ENCODE measurements at regions not wholly inside any gene's neighbourhood (a gene's known extent, or its start where the extent isn't known, plus 50 kb on each side); places are given as distances from the start of the nearest gene placed in this dataset.

DNA sequence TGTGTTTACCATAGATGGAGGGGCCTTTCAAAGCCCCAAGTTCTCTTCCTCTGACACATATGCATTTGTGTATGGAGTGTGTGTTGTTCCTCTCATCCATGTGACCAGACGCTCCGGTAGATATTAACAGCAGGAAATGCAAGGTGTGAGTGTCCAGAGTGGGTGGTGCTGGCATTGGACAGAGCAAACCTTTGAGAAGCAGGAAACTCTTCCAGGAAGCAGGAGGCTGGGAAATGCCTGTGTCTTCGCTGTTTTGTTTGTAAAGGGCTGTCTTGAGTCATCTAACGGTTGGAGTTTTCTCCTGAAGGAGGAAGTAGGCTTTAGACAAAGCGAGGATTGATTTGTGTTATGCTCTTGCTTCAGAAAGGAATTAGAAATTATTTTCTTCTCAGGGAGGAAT, 370.9 kb downstream of the PLK2 start:
- no peaks in the 10 kb centered on the region for H3K9me3 Mint-ChIP-seq
- no peak overlapping the region for H3K4me3 Mint-ChIP-seq
- no peaks in the 10 kb centered on the region for H3K4me1 Mint-ChIP-seq
- H3K27ac Mint-ChIP-seq (ENCODE audit: unreplicated experiment) = no peak overlapping the region
- H3K36me3 Mint-ChIP-seq (ENCODE audit: low read depth) = no peaks in the 10 kb centered on the region
- no peak for DNase-seq (ENCODE audit: low read depth, low spot score)
- no peaks in the 10 kb centered on the region for H3K27me3 Mint-ChIP-seq (ENCODE audit: low read depth)
- TF ChIP-seq, protein P1, sequence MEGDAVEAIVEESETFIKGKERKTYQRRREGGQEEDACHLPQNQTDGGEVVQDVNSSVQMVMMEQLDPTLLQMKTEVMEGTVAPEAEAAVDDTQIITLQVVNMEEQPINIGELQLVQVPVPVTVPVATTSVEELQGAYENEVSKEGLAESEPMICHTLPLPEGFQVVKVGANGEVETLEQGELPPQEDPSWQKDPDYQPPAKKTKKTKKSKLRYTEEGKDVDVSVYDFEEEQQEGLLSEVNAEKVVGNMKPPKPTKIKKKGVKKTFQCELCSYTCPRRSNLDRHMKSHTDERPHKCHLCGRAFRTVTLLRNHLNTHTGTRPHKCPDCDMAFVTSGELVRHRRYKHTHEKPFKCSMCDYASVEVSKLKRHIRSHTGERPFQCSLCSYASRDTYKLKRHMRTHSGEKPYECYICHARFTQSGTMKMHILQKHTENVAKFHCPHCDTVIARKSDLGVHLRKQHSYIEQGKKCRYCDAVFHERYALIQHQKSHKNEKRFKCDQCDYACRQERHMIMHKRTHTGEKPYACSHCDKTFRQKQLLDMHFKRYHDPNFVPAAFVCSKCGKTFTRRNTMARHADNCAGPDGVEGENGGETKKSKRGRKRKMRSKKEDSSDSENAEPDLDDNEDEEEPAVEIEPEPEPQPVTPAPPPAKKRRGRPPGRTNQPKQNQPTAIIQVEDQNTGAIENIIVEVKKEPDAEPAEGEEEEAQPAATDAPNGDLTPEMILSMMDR (conservative IDR thresholded peaks at IDR 0.05) = no peak

DNA sequence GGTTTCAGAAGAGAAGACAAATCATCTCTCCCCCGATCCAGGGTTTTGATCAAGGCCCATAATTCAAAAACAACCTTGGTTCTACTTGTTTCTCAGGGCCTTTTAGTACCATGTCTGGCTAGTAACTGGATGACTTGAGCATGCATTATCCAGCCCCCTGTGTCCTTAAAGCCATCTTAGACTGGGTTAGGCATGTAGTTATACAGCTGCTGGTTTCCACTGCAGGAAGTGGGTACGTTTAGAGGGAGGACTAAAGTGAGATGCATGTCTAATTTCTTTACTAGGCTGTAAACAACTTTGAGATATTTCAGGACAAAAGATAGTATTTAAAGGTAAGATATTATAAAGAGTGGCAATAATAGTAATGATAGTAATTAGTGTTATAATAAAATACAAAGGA, 372.0 kb downstream of the PLK2 start:
- H3K4me1 Mint-ChIP-seq = no peaks in the 10 kb centered on the region

DNA sequence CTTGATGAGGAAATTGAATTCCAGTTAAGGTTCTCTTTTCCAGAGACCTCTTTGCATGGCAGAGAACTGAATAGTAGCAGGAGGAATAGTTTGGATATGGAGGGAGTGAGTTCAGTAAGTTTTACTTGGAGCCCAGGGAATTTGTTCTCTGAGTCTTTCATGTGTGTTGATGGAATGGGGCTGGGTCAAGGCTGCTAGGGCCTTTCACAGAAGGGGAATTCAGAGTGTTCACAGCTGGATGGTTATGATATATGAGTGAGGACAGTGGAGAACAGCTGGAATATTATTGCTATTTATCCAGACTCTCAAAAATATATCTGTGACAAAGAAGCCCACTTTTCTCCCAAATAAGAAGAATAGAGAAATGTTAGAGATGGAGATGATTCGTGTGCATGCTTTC, 372.8 kb downstream of the PLK2 start:
- TF ChIP-seq, protein P1 (conservative IDR thresholded peaks at IDR 0.05) = no peak
- H3K4me3 Mint-ChIP-seq = no peak overlapping the region

More for the DNA sequence above, 372.0 kb downstream of the PLK2 start:
- Mint-ChIP-seq H3K36me3 (ENCODE audit: low read depth) (no peaks in the 10 kb centered on the region), H3K4me3 (no peak overlapping the region), H3K27ac (ENCODE audit: unreplicated experiment) (no peak overlapping the region), H3K9me3 (no peaks in the 10 kb centered on the region), H3K27me3 (ENCODE audit: low read depth) (no peaks in the 10 kb centered on the region)
- TF ChIP-seq, protein P1 (conservative IDR thresholded peaks at IDR 0.05) = no peak
- no peak for DNase-seq (ENCODE audit: low read depth, low spot score)

DNA sequence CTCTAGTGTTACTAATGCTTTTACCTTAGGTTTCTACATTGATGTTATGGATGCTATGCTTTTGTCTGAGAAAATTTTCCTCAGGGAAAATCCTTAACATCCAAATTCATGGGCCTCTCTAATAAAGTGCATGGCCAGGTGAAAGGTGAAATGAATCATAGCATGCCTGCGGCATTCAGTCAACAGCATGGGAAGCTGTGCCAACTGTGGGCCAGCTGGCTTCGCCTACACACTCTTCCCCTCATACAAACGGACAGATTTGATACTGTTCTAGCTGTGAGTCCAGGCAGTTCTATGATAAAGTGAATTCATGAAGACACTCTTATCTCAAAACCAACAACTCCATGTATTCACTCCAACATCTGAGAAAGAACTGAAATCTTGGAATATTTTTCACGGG, 374.1 kb downstream of the PLK2 start:
- Mint-ChIP-seq H3K36me3 (ENCODE audit: low read depth) (no peaks in the 10 kb centered on the region), H3K27ac (ENCODE audit: unreplicated experiment) (no peak overlapping the region), H3K4me1 (no peaks in the 10 kb centered on the region), H3K4me3 (no peak overlapping the region), H3K27me3 (ENCODE audit: low read depth) (no peaks in the 10 kb centered on the region), H3K9me3 (no peaks in the 10 kb centered on the region)
- TF ChIP-seq, protein P1 (conservative IDR thresholded peaks at IDR 0.05) = no peak
- DNase-seq (ENCODE audit: low read depth, low spot score) = no peak

More for the DNA sequence above, 372.8 kb downstream of the PLK2 start:
- Mint-ChIP-seq H3K4me1 (no peaks in the 10 kb centered on the region), H3K9me3 (no peaks in the 10 kb centered on the region), H3K27me3 (ENCODE audit: low read depth) (no peaks in the 10 kb centered on the region), H3K36me3 (ENCODE audit: low read depth) (no peaks in the 10 kb centered on the region), H3K27ac (ENCODE audit: unreplicated experiment) (no peak overlapping the region)
- no peak for DNase-seq (ENCODE audit: low read depth, low spot score)

DNA sequence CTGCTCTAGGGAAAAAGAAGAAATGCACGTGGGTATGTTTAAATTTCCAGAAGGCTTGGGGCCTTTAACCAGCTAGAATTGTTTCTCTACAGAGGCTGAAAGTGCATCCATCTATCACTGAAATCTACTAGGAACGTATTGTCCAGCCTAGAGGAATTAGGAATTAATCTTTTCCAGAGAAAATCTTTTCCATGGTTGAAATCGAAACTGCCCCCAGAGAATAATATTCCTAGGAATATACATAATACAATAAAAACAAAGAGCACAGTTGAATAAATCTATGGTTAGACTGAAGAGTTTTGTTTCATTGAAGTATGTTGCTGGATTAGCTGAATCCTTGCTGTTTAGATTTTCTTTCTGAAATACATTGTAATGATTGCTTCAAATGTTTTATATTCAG, 378.5 kb downstream of the PLK2 start:
- Mint-ChIP-seq H3K27ac (ENCODE audit: unreplicated experiment) (no peak overlapping the region), H3K4me1 (peaks cover 7% of the 10 kb centered on the region), H3K4me3 (no peak overlapping the region), H3K9me3 (no peaks in the 10 kb centered on the region), H3K27me3 (ENCODE audit: low read depth) (no peaks in the 10 kb centered on the region), H3K36me3 (ENCODE audit: low read depth) (no peaks in the 10 kb centered on the region)
- DNase-seq (ENCODE audit: low read depth, low spot score) = no peak
- TF ChIP-seq, protein P1 (conservative IDR thresholded peaks at IDR 0.05) = no peak

DNA sequence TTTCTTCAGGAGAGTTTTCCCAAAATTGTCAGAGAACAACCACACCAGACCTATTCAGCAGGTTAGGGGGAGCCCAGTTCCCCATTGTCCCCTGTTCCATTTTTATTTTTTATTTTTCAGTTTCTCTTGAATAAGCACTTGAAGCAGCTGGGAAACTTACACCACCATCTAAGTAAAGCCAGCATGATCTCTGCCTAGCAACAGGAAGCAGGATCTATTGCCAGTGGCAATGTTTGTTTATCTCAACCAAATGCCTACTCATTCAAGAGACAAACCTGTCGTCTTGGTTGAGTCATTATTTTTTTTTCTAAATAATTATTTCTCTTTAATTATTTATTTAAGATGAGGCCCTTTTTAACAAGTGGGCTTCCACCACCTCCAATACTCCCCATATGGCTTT, 379.3 kb downstream of the PLK2 start:
- TF ChIP-seq, protein P1 (conservative IDR thresholded peaks at IDR 0.05) = no peak
- no peak for DNase-seq (ENCODE audit: low read depth, low spot score)
- Mint-ChIP-seq H3K4me1 (peaks cover 7% of the 10 kb centered on the region), H3K27me3 (ENCODE audit: low read depth) (no peaks in the 10 kb centered on the region), H3K36me3 (ENCODE audit: low read depth) (no peaks in the 10 kb centered on the region), H3K4me3 (no peak overlapping the region), H3K9me3 (no peaks in the 10 kb centered on the region), H3K27ac (ENCODE audit: unreplicated experiment) (no peak overlapping the region)
